AG10803 (cell line): ENCODE measurements at regions not wholly inside any gene's neighbourhood (a gene's known extent, or its start where the extent isn't known, plus 50 kb on each side); places are given as distances from the start of the nearest gene placed in this dataset.

Experiments used
- DNase-seq: peaks from one replicate; pipeline ENCODE4 v3.0.0; 2010; ENCODE audit warnings: low read depth
- H3K4me3 ChIP-seq: 2 replicates; pipeline ENCODE4 v1.5.1; 2011; ENCODE audit warnings: mild to moderate bottlenecking, low read length, control low read depth
- CTCF ChIP-seq: conservative IDR thresholded peaks from 2 replicates; pipeline ENCODE4 v1.5.1; 2011; ENCODE audit warnings: mild to moderate bottlenecking, low read length, control low read depth, inconsistent platforms

GRCh38 chr2:5316001-5316490, 376.1 kb upstream of the SOX11 start:
- no peak for DNase-seq
- no peak for TF ChIP-seq CTCF
- H3K4me3 ChIP-seq, result no peak overlapping the region

- no peak for TF ChIP-seq CTCF
- no peak for DNase-seq
- H3K4me3 ChIP-seq, result no peak overlapping the region
Observed at GRCh38 chr2:5319493-5319892, 372.7 kb upstream of the SOX11 start.

GRCh38 chr2:5322396-5322795, 369.8 kb upstream of the SOX11 start:
- TF ChIP-seq CTCF, result no peak
- H3K4me3 ChIP-seq, result no peak overlapping the region
- no peak for DNase-seq

GRCh38 chr2:5325523-5325922, 366.7 kb upstream of the SOX11 start:
- no peak for DNase-seq
- TF ChIP-seq CTCF, result no peak
- H3K4me3 ChIP-seq, result no peak overlapping the region

GRCh38 chr2:5328826-5329225, 363.4 kb upstream of the SOX11 start:
- H3K4me3 ChIP-seq, result no peak overlapping the region
- no peak for DNase-seq
- TF ChIP-seq CTCF, result no peak

GRCh38 chr2:5329763-5330162, 362.4 kb upstream of the SOX11 start:
- TF ChIP-seq CTCF, result no peak
- H3K4me3 ChIP-seq, result no peak overlapping the region
- no peak for DNase-seq

- TF ChIP-seq CTCF, result no peak
- no peak overlapping the region for H3K4me3 ChIP-seq
- DNase-seq, result no peak
Observed at GRCh38 chr2:5330961-5331360, 361.2 kb upstream of the SOX11 start.
